ENCODE measurements at regions not wholly inside any gene's neighbourhood (a gene's known extent, or its start where the extent isn't known, plus 50 kb on each side); places are given as distances from the start of the nearest gene placed in this dataset.
"Not testable (repeated sequence)": the region's sequence is repeated elsewhere in the genome, so short reads cannot be mapped to it uniquely, and the experiment has no call there.

DNA sequence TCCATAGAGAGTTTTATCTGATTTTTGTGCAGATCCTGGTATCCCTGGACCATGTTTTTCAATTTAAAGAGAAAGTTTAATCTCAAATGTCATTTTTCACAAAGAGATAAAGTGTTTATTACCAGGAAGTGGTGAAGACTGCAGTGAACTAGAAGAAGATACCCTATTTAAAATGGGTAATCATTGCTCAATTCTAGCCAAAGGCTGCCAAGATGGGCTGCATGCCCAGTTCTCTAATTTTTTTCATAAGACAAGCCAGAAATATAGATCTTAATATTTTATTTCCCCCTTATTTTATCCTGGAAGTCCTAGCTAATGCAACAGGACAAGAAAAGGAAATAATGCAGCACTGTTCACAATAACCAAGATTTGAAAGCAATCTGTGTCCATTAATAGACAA is 343.5 kb downstream of the PCNX1 start:
- Histone ChIP-seq H3K4me3 (ENCODE audit: low read length) (no peak overlapping the region), H3K27ac (ENCODE audit: low read length) (no peak overlapping the region), H3K27me3 (ENCODE audit: control insufficient read depth, insufficient read depth, low read length) (no peaks in the 10 kb centered on the region), H3K4me1 (ENCODE audit: control insufficient read depth, insufficient read depth, low read length) (no peaks in the 10 kb centered on the region), H3K9me3 (ENCODE audit: control insufficient read depth, insufficient read depth, low read length) (no peaks in the 10 kb centered on the region), H3K36me3 (ENCODE audit: control insufficient read depth, insufficient read depth, low read length) (no peaks in the 10 kb centered on the region)
- no peak for DNase-seq (ENCODE audit: low read depth, low spot score)

DNA sequence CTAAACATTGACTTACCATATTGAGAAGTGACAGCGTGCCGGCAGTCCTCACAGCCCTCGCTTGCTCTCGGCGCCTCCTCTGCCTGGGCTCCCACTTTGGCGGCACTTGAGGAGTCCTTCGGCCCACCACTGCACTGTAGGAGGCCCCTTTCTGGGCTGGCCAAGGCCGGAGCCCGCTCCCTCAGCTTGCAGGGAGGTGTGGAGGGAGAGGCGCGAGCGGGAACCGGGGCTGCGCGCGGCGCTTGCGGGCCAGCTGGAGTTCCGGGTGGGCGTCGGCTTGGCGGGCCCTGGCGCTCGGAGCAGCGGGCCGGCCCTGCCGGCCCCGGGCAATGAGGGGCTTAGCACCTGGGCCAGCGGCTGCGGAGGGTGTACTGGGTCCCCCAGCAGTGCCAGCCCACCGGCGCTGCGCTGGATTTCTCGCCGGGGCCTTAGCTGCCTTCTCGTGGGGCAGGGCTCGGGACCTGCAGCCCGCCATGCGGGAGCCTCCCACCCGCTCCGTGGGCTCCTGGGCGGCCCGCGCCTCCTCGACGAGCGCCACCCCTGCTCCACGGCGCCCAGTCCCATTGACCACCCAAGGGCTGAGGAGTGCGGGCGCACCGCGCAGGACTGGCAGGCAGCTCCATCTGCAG is 346.9 kb downstream of the PCNX1 start:
- not testable (repeated sequence) for DNase-seq (ENCODE audit: low read depth, low spot score); H3K27me3 ChIP-seq (ENCODE audit: control insufficient read depth, insufficient read depth, low read length); H3K4me3 ChIP-seq (ENCODE audit: low read length); H3K9me3 ChIP-seq (ENCODE audit: control insufficient read depth, insufficient read depth, low read length); H3K27ac ChIP-seq (ENCODE audit: low read length); H3K4me1 ChIP-seq (ENCODE audit: control insufficient read depth, insufficient read depth, low read length); H3K36me3 ChIP-seq (ENCODE audit: control insufficient read depth, insufficient read depth, low read length)
- WGBS (ENCODE audit: insufficient coverage, insufficient read length): no CpG with 5 or more reads among the region's 53 CpGs

- no peaks in the 10 kb centered on the region for H3K27me3 ChIP-seq (ENCODE audit: control insufficient read depth, insufficient read depth, low read length)
- H3K27ac ChIP-seq (ENCODE audit: low read length): no peak overlapping the region
- no peak overlapping the region for H3K4me3 ChIP-seq (ENCODE audit: low read length)
- DNase-seq (ENCODE audit: low read depth, low spot score): no peak
- no peaks in the 10 kb centered on the region for H3K36me3 ChIP-seq (ENCODE audit: control insufficient read depth, insufficient read depth, low read length)
- WGBS (ENCODE audit: insufficient coverage, insufficient read length): no CpG with 5 or more reads among the region's 2 CpGs
- H3K4me1 ChIP-seq (ENCODE audit: control insufficient read depth, insufficient read depth, low read length): no peaks in the 10 kb centered on the region
- H3K9me3 ChIP-seq (ENCODE audit: control insufficient read depth, insufficient read depth, low read length): no peaks in the 10 kb centered on the region
Measured at GRCh38 chr14:71261206-71261605, 353.9 kb downstream of the PCNX1 start.

- Histone ChIP-seq H3K9me3 (ENCODE audit: control insufficient read depth, insufficient read depth, low read length) (no peaks in the 10 kb centered on the region), H3K27me3 (ENCODE audit: control insufficient read depth, insufficient read depth, low read length) (no peaks in the 10 kb centered on the region), H3K4me3 (ENCODE audit: low read length) (no peak overlapping the region), H3K27ac (ENCODE audit: low read length) (no peak overlapping the region), H3K36me3 (ENCODE audit: control insufficient read depth, insufficient read depth, low read length) (no peaks in the 10 kb centered on the region), H3K4me1 (ENCODE audit: control insufficient read depth, insufficient read depth, low read length) (no peaks in the 10 kb centered on the region)
- DNase-seq (ENCODE audit: low read depth, low spot score): no peak
- no CpG with 5 or more reads among the region's 2 CpGs for WGBS (ENCODE audit: insufficient coverage, insufficient read length)
Measured at GRCh38 chr14:71262441-71262840, 355.2 kb downstream of the PCNX1 start.

DNA sequence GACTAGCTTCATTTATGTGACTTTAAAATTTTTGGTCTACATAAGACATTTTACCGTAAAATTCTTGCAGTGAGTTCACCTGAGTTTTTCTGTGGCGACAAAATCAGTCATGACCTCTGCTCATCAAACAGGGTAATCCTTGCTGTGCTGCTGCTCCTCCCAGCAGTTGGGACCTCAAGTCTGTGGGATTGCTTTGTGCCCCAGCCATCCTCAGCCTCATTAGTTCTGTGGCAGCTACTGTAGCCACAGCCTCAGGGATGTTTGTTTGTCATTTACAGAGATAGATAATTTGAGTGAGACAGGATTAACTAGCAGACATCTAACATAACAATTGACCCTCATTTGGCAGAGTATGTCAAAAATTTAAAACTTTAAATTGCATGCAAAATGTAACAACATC is 357.0 kb downstream of the PCNX1 start:
- DNase-seq (ENCODE audit: low read depth, low spot score): no peak
- WGBS (ENCODE audit: insufficient coverage, insufficient read length): no CpG with 5 or more reads among the region's 2 CpGs
- H3K27me3 ChIP-seq (ENCODE audit: control insufficient read depth, insufficient read depth, low read length): no peaks in the 10 kb centered on the region
- no peaks in the 10 kb centered on the region for H3K36me3 ChIP-seq (ENCODE audit: control insufficient read depth, insufficient read depth, low read length)
- no peaks in the 10 kb centered on the region for H3K4me1 ChIP-seq (ENCODE audit: control insufficient read depth, insufficient read depth, low read length)
- no peak overlapping the region for H3K4me3 ChIP-seq (ENCODE audit: low read length)
- 0 out of 2 replicates have a peak, but pooled peaks cover 1% of the 10 kb centered on the region for H3K9me3 ChIP-seq (ENCODE audit: control insufficient read depth, insufficient read depth, low read length)
- H3K27ac ChIP-seq (ENCODE audit: low read length): no peak overlapping the region

DNA sequence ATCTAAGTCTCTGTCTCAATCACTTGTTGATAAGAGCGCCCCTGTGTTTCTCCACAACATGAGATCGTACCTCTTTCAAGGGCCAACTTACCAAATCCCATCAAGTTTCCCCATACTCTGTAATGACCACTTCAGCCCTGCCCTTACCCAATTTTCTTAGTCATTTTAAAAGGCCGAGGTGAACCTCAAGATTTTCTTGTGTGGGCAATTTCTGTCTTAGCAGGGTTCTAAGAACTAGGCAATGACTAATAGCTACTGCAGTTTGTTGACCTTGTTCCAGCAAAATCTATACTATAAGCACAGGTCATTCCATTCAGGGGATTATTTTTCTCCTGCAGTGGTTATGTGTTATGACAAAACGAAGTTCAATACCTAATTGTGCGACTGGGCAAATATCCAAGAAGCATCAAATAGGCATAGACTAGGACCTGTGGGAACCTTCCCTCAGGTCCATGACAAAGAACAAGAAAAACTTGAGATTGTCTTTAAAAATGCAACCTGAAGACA is 359.8 kb downstream of the PCNX1 start:
- WGBS (ENCODE audit: insufficient coverage, insufficient read length): no CpG with 5 or more reads among the region's 5 CpGs
- Histone ChIP-seq H3K9me3 (ENCODE audit: control insufficient read depth, insufficient read depth, low read length) (peaks cover 2% of the 10 kb centered on the region; the same call in 1 of the 2 replicates), H3K36me3 (ENCODE audit: control insufficient read depth, insufficient read depth, low read length) (no peaks in the 10 kb centered on the region), H3K27ac (ENCODE audit: low read length) (no peak overlapping the region), H3K27me3 (ENCODE audit: control insufficient read depth, insufficient read depth, low read length) (no peaks in the 10 kb centered on the region), H3K4me3 (ENCODE audit: low read length) (no peak overlapping the region), H3K4me1 (ENCODE audit: control insufficient read depth, insufficient read depth, low read length) (no peaks in the 10 kb centered on the region)
- no peak for DNase-seq (ENCODE audit: low read depth, low spot score)

DNA sequence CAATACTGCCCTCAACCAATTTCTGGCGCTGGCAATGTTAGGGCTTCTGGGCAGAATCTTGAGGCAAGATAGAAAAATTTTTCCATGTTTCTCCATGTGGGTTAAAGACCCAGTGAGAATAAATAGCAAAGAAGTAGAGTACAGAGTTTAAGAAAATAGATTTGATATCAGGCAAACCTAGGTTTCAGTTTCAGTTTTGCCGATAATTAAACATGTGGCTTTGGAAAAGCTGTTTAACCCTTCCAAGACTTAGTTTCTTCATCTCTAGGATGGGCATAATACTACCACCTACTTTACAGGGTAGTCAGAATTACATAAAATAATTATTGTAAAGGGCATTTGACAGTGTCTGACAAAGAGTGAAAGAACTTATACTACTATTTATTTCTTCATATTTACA is 360.4 kb downstream of the PCNX1 start:
- WGBS (ENCODE audit: insufficient coverage, insufficient read length): no CpG with 5 or more reads among the region's 2 CpGs
- no peaks in the 10 kb centered on the region for H3K4me1 ChIP-seq (ENCODE audit: control insufficient read depth, insufficient read depth, low read length)
- no peak overlapping the region for H3K4me3 ChIP-seq (ENCODE audit: low read length)
- no peaks in the 10 kb centered on the region for H3K36me3 ChIP-seq (ENCODE audit: control insufficient read depth, insufficient read depth, low read length)
- H3K9me3 ChIP-seq (ENCODE audit: control insufficient read depth, insufficient read depth, low read length): peaks cover 2% of the 10 kb centered on the region; the same call in 1 of the 2 replicates
- H3K27ac ChIP-seq (ENCODE audit: low read length): no peak overlapping the region
- H3K27me3 ChIP-seq (ENCODE audit: control insufficient read depth, insufficient read depth, low read length): no peaks in the 10 kb centered on the region
- no peak for DNase-seq (ENCODE audit: low read depth, low spot score)

GRCh38 chr14:71270111-71270510 is 362.9 kb downstream of the PCNX1 start:
- no peak overlapping the region for H3K27ac ChIP-seq (ENCODE audit: low read length)
- no peaks in the 10 kb centered on the region for H3K4me1 ChIP-seq (ENCODE audit: control insufficient read depth, insufficient read depth, low read length)
- WGBS (ENCODE audit: insufficient coverage, insufficient read length): no CpG with 5 or more reads among the region's 1 CpG
- no peak overlapping the region for H3K4me3 ChIP-seq (ENCODE audit: low read length)
- DNase-seq (ENCODE audit: low read depth, low spot score): no peak
- H3K27me3 ChIP-seq (ENCODE audit: control insufficient read depth, insufficient read depth, low read length): no peaks in the 10 kb centered on the region
- H3K9me3 ChIP-seq (ENCODE audit: control insufficient read depth, insufficient read depth, low read length): peaks cover 2% of the 10 kb centered on the region; the same call in 1 of the 2 replicates
- H3K36me3 ChIP-seq (ENCODE audit: control insufficient read depth, insufficient read depth, low read length): no peaks in the 10 kb centered on the region

- 100% methylated on average over 1 of the region's 9 CpGs for WGBS (ENCODE audit: insufficient coverage, insufficient read length)
- H3K4me3 ChIP-seq (ENCODE audit: low read length): no peak overlapping the region
- no peaks in the 10 kb centered on the region for H3K4me1 ChIP-seq (ENCODE audit: control insufficient read depth, insufficient read depth, low read length)
- no peak for DNase-seq (ENCODE audit: low read depth, low spot score)
- no peaks in the 10 kb centered on the region for H3K27me3 ChIP-seq (ENCODE audit: control insufficient read depth, insufficient read depth, low read length)
- no peak overlapping the region for H3K27ac ChIP-seq (ENCODE audit: low read length)
- peaks cover 2% of the 10 kb centered on the region; the same call in 1 of the 2 replicates for H3K9me3 ChIP-seq (ENCODE audit: control insufficient read depth, insufficient read depth, low read length)
- no peaks in the 10 kb centered on the region for H3K36me3 ChIP-seq (ENCODE audit: control insufficient read depth, insufficient read depth, low read length)
Measured at GRCh38 chr14:71271166-71271945, 364.1 kb downstream of the PCNX1 start.

DNA sequence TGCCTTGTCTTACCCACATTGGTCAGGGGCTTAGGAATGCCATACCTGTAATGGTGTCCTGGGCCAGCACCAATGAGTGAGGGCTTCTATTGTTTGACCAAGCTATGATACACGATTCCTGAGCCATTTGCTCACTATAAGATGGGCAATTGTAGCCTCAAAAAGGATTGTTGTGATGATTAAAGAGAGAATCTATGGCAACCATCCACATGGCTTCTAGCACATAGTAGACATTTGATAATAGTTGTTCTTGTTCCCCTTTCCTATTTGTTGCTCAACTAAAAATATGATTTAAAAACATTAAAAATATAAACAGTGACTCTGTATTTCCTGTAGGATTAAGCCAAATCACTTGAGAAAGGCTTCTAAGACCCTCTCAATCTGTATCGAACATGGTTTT is 366.1 kb downstream of the PCNX1 start:
- WGBS (ENCODE audit: insufficient coverage, insufficient read length): no CpG with 5 or more reads among the region's 2 CpGs
- Histone ChIP-seq H3K27ac (ENCODE audit: low read length) (no peak overlapping the region), H3K4me1 (ENCODE audit: control insufficient read depth, insufficient read depth, low read length) (no peaks in the 10 kb centered on the region), H3K36me3 (ENCODE audit: control insufficient read depth, insufficient read depth, low read length) (no peaks in the 10 kb centered on the region), H3K27me3 (ENCODE audit: control insufficient read depth, insufficient read depth, low read length) (no peaks in the 10 kb centered on the region), H3K4me3 (ENCODE audit: low read length) (no peak overlapping the region), H3K9me3 (ENCODE audit: control insufficient read depth, insufficient read depth, low read length) (peaks cover 2% of the 10 kb centered on the region; the same call in 1 of the 2 replicates)
- DNase-seq (ENCODE audit: low read depth, low spot score): no peak
